NCI-H460 (cell line): ENCODE measurements at regions not wholly inside any gene's neighbourhood (a gene's known extent, or its start where the extent isn't known, plus 50 kb on each side); places are given as distances from the start of the nearest gene placed in this dataset.

ENCODE experiments used
- DNase-seq: peaks from one replicate; pipeline ENCODE4 v3.0.0-alpha.2; 2016; ENCODE audit warnings: low read depth; ENCODE audit errors: extremely low read depth

GRCh38 chr20:24203526-24204183 is 215.1 kb upstream of the GGTLC1 start:
- DNase-seq, result no peak

- DNase-seq, result no peak
Observed at GRCh38 chr20:24199501-24199900, 210.9 kb upstream of the GGTLC1 start.

GRCh38 chr20:24194143-24194542 is 205.6 kb upstream of the GGTLC1 start:
- DNase-seq, result no peak

- DNase-seq, result no peak
Observed at GRCh38 chr20:24190905-24191304, 202.3 kb upstream of the GGTLC1 start.

- DNase-seq, result no peak
Observed at GRCh38 chr20:24185791-24186190, 197.2 kb upstream of the GGTLC1 start.

GRCh38 chr20:24181151-24181550 is 192.6 kb upstream of the GGTLC1 start:
- DNase-seq, result no peak

GRCh38 chr20:24169256-24169655 is 180.7 kb upstream of the GGTLC1 start:
- no peak for DNase-seq

- no peak for DNase-seq
Observed at GRCh38 chr20:24166412-24166811, 177.8 kb upstream of the GGTLC1 start.

GRCh38 chr20:24166123-24166381 is 177.5 kb upstream of the GGTLC1 start:
- no peak for DNase-seq

GRCh38 chr20:24165301-24166122 is 176.9 kb upstream of the GGTLC1 start:
- DNase-seq, result no peak

GRCh38 chr20:24164360-24164759 is 175.8 kb upstream of the GGTLC1 start:
- DNase-seq, result no peak

GRCh38 chr20:24163506-24163905 is 174.9 kb upstream of the GGTLC1 start:
- no peak for DNase-seq

GRCh38 chr20:24160563-24161281 is 172.1 kb upstream of the GGTLC1 start:
- DNase-seq, result peak; percentile 13

- no peak for DNase-seq
Observed at GRCh38 chr20:24158281-24158680, 169.7 kb upstream of the GGTLC1 start.

GRCh38 chr20:24157213-24157612 is 168.6 kb upstream of the GGTLC1 start:
- no peak for DNase-seq

GRCh38 chr20:24153101-24154040 is 164.8 kb upstream of the GGTLC1 start:
- DNase-seq, result no peak

GRCh38 chr20:24151621-24152294 is 163.2 kb upstream of the GGTLC1 start:
- no peak for DNase-seq

GRCh38 chr20:24150406-24150805 is 161.8 kb upstream of the GGTLC1 start:
- DNase-seq, result no peak

GRCh38 chr20:24149881-24150307 is 161.3 kb upstream of the GGTLC1 start:
- DNase-seq, result peak; percentile 8

- DNase-seq, result no peak
Observed at GRCh38 chr20:24149175-24149574, 160.6 kb upstream of the GGTLC1 start.
